Esophagus muscularis mucosa (tissue), 4 donors: ENCODE measurements at regions not wholly inside any gene's neighbourhood (a gene's known extent, or its start where the extent isn't known, plus 50 kb on each side); places are given as distances from the start of the nearest gene placed in this dataset.

Experiments
- DNase-seq: peaks from one replicate; pipeline ENCODE4 v3.0.0-alpha.2; 2017; ENCODE audit errors: extremely low spot score
- H3K27ac ChIP-seq, 4 donors: fragments of 200-600 bp; sonication (generic); replicated peaks in 1 of 4; 1 replicate in 3 of 4; 2 replicates in 1 of 4; pipeline ENCODE4 v1.5.1; 2016 to 2019; ENCODE audit warnings: mild to moderate bottlenecking in 1 of 4
- H3K27me3 ChIP-seq, 4 donors: fragments of 200-600 bp; sonication (generic); one replicate each; pipeline versions ENCODE4 v1.5.1 to v1.6.0; 2016 to 2019
- H3K36me3 ChIP-seq, 4 donors: fragments of 200-600 bp; sonication (generic); one replicate each; pipeline ENCODE4 v1.5.1; 2016 to 2019
- H3K4me1 ChIP-seq, 4 donors: fragments of 200-600 bp; sonication (generic); one replicate each; pipeline ENCODE4 v1.5.1; 2016 to 2019
- H3K4me3 ChIP-seq, 4 donors: fragments of 200-600 bp; sonication (generic); 1 replicate in 2 of 4; 2 replicates in 2 of 4; pipeline ENCODE4 v1.5.1; 2016 to 2019; ENCODE audit warnings: mild to moderate bottlenecking in 4 of 4, moderate library complexity in 1 of 4
- H3K9me3 ChIP-seq, 4 donors: fragments of 200-600 bp; sonication (generic); 1 replicate in 3 of 4; 2 replicates in 1 of 4; pipeline ENCODE4 v1.5.1; 2016 to 2019
- CTCF ChIP-seq, 3 experiments: fragments of 200-600 bp in 2 of 3; fragments of 450-650 bp in 1 of 3; sonication (generic) in 2 of 3; IDR thresholded peaks; one replicate each; pipeline ENCODE4 v1.5.1; 2017 to 2019; ENCODE audit warnings: antibody characterized with exemption in 3 of 3, mild to moderate bottlenecking in 2 of 3, moderate library complexity in 1 of 3
- EP300 ChIP-seq: sonication (generic); formaldehyde crosslinking; IDR thresholded peaks from one replicate; pipeline ENCODE4 v1.6.1; 2017; ENCODE audit warnings: antibody characterized with exemption
- POLR2A ChIP-seq: fragments of 450-650 bp; IDR thresholded peaks from one replicate; pipeline ENCODE4 v1.6.1; 2017; ENCODE audit warnings: antibody characterized with exemption, moderate library complexity, mild to moderate bottlenecking, low read depth
- POLR2AphosphoS5 ChIP-seq, 2 donors: sonication (generic); formaldehyde crosslinking; IDR thresholded peaks; one replicate each; pipeline ENCODE4 v1.6.1; 2017; ENCODE audit warnings: antibody characterized with exemption in 2 of 2
- WGBS: methylation state at CpG from one replicate; pipeline ENCODE4 v1.1.5; 2018; 5-methylcytosine and 5-hydroxymethylcytosine counted together
- intact Hi-C: fragments of 100-400 bp; cut with DNase I; formaldehyde crosslinking; loops from one replicate; pipeline ENCODE4 v1.15.1; 2023

GRCh38 chr12:107355004-107355565 lies 261.7 kb upstream of the CRY1 start:
- no peak for TF ChIP-seq POLR2AphosphoS5 (IDR thresholded peaks at IDR 0.05)
- TF ChIP-seq CTCF (IDR thresholded peaks at IDR 0.05): no peak
- no peak for TF ChIP-seq EP300
- no peak for TF ChIP-seq POLR2A
- H3K9me3 ChIP-seq: no peaks in the 10 kb centered on the region
- no peak overlapping the region for H3K27ac ChIP-seq
- no peaks in the 10 kb centered on the region for H3K36me3 ChIP-seq
- no peak overlapping the region for H3K4me3 ChIP-seq
- intact Hi-C loops: no loop called here
- DNase-seq: no peak
- WGBS: 60% methylated on average over 10 of the region's 10 CpGs
- H3K27me3 ChIP-seq: peaks cover 0 to 8% (median 0%) of the 10 kb centered on the region in 4 donors
- H3K4me1 ChIP-seq: no peaks in the 10 kb centered on the region

GRCh38 chr12:107355612-107356011 lies 262.3 kb upstream of the CRY1 start:
- intact Hi-C loops: no loop called here
- WGBS: 32% methylated on average over 1 of the region's 1 CpG
- DNase-seq: no peak
- peaks cover 0 to 8% (median 0%) of the 10 kb centered on the region in 4 donors for H3K27me3 ChIP-seq
- H3K27ac ChIP-seq: no peak overlapping the region
- H3K4me1 ChIP-seq: no peaks in the 10 kb centered on the region
- TF ChIP-seq POLR2AphosphoS5 (IDR thresholded peaks at IDR 0.05): no peak
- TF ChIP-seq CTCF (IDR thresholded peaks at IDR 0.05): no peak
- no peak for TF ChIP-seq EP300
- no peak for TF ChIP-seq POLR2A
- no peaks in the 10 kb centered on the region for H3K9me3 ChIP-seq
- H3K36me3 ChIP-seq: no peaks in the 10 kb centered on the region
- no peak overlapping the region for H3K4me3 ChIP-seq

- 63% methylated on average over 7 of the region's 7 CpGs for WGBS
- Histone ChIP-seq H3K36me3 (no peaks in the 10 kb centered on the region), H3K9me3 (no peaks in the 10 kb centered on the region), H3K4me3 (no peak overlapping the region), H3K4me1 (no peaks in the 10 kb centered on the region), H3K27ac (no peak overlapping the region), H3K27me3 (peaks cover 0 to 8% (median 0%) of the 10 kb centered on the region in 4 donors)
- DNase-seq: no peak
- intact Hi-C loops: no loop called here
- TF ChIP-seq POLR2AphosphoS5 (IDR thresholded peaks at IDR 0.05) (no peak), POLR2A (no peak), CTCF (IDR thresholded peaks at IDR 0.05) (no peak), EP300 (no peak)
Measured at GRCh38 chr12:107356266-107356936, 263.1 kb upstream of the CRY1 start.

GRCh38 chr12:107356937-107357295 lies 263.6 kb upstream of the CRY1 start:
- Histone ChIP-seq H3K4me1 (no peaks in the 10 kb centered on the region), H3K9me3 (no peaks in the 10 kb centered on the region), H3K27ac (no peak overlapping the region), H3K27me3 (peaks cover 0 to 13% (median 0%) of the 10 kb centered on the region in 4 donors), H3K36me3 (no peaks in the 10 kb centered on the region), H3K4me3 (no peak overlapping the region)
- intact Hi-C loops: no loop called here
- no peak for DNase-seq
- 76% methylated on average over 2 of the region's 2 CpGs for WGBS
- TF ChIP-seq POLR2AphosphoS5 (IDR thresholded peaks at IDR 0.05) (no peak), POLR2A (no peak), CTCF (IDR thresholded peaks at IDR 0.05) (no peak), EP300 (no peak)

GRCh38 chr12:107359382-107359781 lies 266.0 kb upstream of the CRY1 start:
- intact Hi-C loops: no loop called here
- Histone ChIP-seq H3K4me3 (no peak overlapping the region), H3K27ac (no peak overlapping the region), H3K27me3 (peaks cover 0 to 20% (median 0%) of the 10 kb centered on the region in 4 donors), H3K9me3 (no peaks in the 10 kb centered on the region), H3K36me3 (no peaks in the 10 kb centered on the region), H3K4me1 (no peaks in the 10 kb centered on the region)
- TF ChIP-seq POLR2AphosphoS5 (IDR thresholded peaks at IDR 0.05) (no peak), POLR2A (no peak), CTCF (IDR thresholded peaks at IDR 0.05) (no peak), EP300 (no peak)
- WGBS: 24% methylated on average over 2 of the region's 4 CpGs
- DNase-seq: no peak
